Prostate gland (tissue), 2 donors: ENCODE measurements at regions not wholly inside any gene's neighbourhood (a gene's known extent, or its start where the extent isn't known, plus 50 kb on each side); places are given as distances from the start of the nearest gene placed in this dataset.

Experiments used
- POLR2A ChIP-seq: fragments of 450-650 bp; IDR thresholded peaks from one replicate; pipeline ENCODE4 v1.6.1; 2016; ENCODE audit warnings: antibody characterized with exemption, mild to moderate bottlenecking
- POLR2AphosphoS5 ChIP-seq: sonication (generic); formaldehyde crosslinking; IDR thresholded peaks from one replicate; pipeline ENCODE4 v1.6.1; 2017; ENCODE audit warnings: antibody characterized with exemption
- TF ChIP-seq, protein P1 (sequence below), 4 experiments: fragments of 200-600 bp in 2 of 4; fragments of 450-650 bp in 2 of 4; sonication (generic) in 2 of 4; IDR thresholded peaks; 1 replicate in 3 of 4; 2 replicates in 1 of 4; pipeline ENCODE4 v1.5.1; 2016 to 2019; ENCODE audit warnings: antibody characterized with exemption in 4 of 4, mild to moderate bottlenecking in 2 of 4, moderate library complexity in 2 of 4

DNA sequence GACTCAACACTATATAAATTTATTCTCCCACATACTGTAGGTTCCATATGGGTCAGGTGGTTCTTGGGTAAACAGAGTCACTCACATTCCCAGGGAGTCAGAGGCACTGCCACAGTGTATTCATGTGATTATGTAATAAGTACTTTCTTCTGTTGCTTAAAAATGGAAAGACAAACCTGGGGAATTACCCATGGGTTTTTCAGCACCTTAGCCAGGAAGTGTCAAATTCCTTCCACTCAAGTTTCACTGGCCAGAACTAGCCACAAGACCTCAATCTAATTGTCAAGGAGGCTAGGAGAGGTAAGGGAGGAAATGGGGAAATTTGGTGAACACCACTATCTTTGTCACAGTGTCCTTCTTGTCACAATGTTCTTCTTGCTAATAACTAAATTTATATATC is 333.2 kb upstream of the MDGA2 start:
- TF ChIP-seq, protein P1, sequence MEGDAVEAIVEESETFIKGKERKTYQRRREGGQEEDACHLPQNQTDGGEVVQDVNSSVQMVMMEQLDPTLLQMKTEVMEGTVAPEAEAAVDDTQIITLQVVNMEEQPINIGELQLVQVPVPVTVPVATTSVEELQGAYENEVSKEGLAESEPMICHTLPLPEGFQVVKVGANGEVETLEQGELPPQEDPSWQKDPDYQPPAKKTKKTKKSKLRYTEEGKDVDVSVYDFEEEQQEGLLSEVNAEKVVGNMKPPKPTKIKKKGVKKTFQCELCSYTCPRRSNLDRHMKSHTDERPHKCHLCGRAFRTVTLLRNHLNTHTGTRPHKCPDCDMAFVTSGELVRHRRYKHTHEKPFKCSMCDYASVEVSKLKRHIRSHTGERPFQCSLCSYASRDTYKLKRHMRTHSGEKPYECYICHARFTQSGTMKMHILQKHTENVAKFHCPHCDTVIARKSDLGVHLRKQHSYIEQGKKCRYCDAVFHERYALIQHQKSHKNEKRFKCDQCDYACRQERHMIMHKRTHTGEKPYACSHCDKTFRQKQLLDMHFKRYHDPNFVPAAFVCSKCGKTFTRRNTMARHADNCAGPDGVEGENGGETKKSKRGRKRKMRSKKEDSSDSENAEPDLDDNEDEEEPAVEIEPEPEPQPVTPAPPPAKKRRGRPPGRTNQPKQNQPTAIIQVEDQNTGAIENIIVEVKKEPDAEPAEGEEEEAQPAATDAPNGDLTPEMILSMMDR (IDR thresholded peaks at IDR 0.05): no peak
- TF ChIP-seq POLR2A (no peak), POLR2AphosphoS5 (no peak)
